ENCODE measurements at regions not wholly inside any gene's neighbourhood (a gene's known extent, or its start where the extent isn't known, plus 50 kb on each side); places are given as distances from the start of the nearest gene placed in this dataset.

- DNase-seq (ENCODE audit: low read depth, low spot score) = peak; percentile 47
Observed at GRCh38 chr3:115325539-115325938, 178.5 kb upstream of the ZBTB20 start.

GRCh38 chr3:115330430-115330829, 183.3 kb upstream of the ZBTB20 start:
- DNase-seq (ENCODE audit: low read depth, low spot score) = no peak

GRCh38 chr3:115332998-115333397, 185.9 kb upstream of the ZBTB20 start:
- DNase-seq (ENCODE audit: low read depth, low spot score) = no peak

GRCh38 chr3:115336836-115337235, 189.7 kb upstream of the ZBTB20 start:
- DNase-seq (ENCODE audit: low read depth, low spot score) = no peak

- no peak for DNase-seq (ENCODE audit: low read depth, low spot score)
Observed at GRCh38 chr3:115340586-115340985, 193.5 kb upstream of the ZBTB20 start.

GRCh38 chr3:115341208-115341607, 194.1 kb upstream of the ZBTB20 start:
- no peak for DNase-seq (ENCODE audit: low read depth, low spot score)

- DNase-seq (ENCODE audit: low read depth, low spot score) = no peak
Observed at GRCh38 chr3:115347737-115348136, 200.6 kb upstream of the ZBTB20 start.

GRCh38 chr3:115348412-115348811, 201.3 kb upstream of the ZBTB20 start:
- DNase-seq (ENCODE audit: low read depth, low spot score) = no peak

- DNase-seq (ENCODE audit: low read depth, low spot score) = no peak
Observed at GRCh38 chr3:115348951-115349745, 202.1 kb upstream of the ZBTB20 start.

GRCh38 chr3:115350606-115351005, 203.5 kb upstream of the ZBTB20 start:
- no peak for DNase-seq (ENCODE audit: low read depth, low spot score)

- DNase-seq (ENCODE audit: low read depth, low spot score) = no peak
Observed at GRCh38 chr3:115351193-115351592, 204.1 kb upstream of the ZBTB20 start.

GRCh38 chr3:115354010-115354409, 206.9 kb upstream of the ZBTB20 start:
- no peak for DNase-seq (ENCODE audit: low read depth, low spot score)

- DNase-seq (ENCODE audit: low read depth, low spot score) = no peak
Observed at GRCh38 chr3:115357456-115357855, 210.4 kb upstream of the ZBTB20 start.

GRCh38 chr3:115359536-115359935, 212.4 kb upstream of the ZBTB20 start:
- DNase-seq (ENCODE audit: low read depth, low spot score) = no peak

- no peak for DNase-seq (ENCODE audit: low read depth, low spot score)
Observed at GRCh38 chr3:115361806-115362205, 214.7 kb upstream of the ZBTB20 start.

- no peak for DNase-seq (ENCODE audit: low read depth, low spot score)
Observed at GRCh38 chr3:115363071-115363470, 216.0 kb upstream of the ZBTB20 start.

GRCh38 chr3:115369021-115369420, 221.9 kb upstream of the ZBTB20 start:
- DNase-seq (ENCODE audit: low read depth, low spot score) = no peak

- no peak for DNase-seq (ENCODE audit: low read depth, low spot score)
Observed at GRCh38 chr3:115375362-115375761, 228.3 kb upstream of the ZBTB20 start.

GRCh38 chr3:115380883-115381572, 233.9 kb upstream of the ZBTB20 start:
- no peak for DNase-seq (ENCODE audit: low read depth, low spot score)

- no peak for DNase-seq (ENCODE audit: low read depth, low spot score)
Observed at GRCh38 chr3:115381573-115381912, 234.5 kb upstream of the ZBTB20 start.

- DNase-seq (ENCODE audit: low read depth, low spot score) = no peak
Observed at GRCh38 chr3:115381931-115382330, 234.8 kb upstream of the ZBTB20 start.

- DNase-seq (ENCODE audit: low read depth, low spot score) = no peak
Observed at GRCh38 chr3:115384381-115384780, 237.3 kb upstream of the ZBTB20 start.

Measured in ELF-1 (cell line).